ENCODE measurements at regions not wholly inside any gene's neighbourhood (a gene's known extent, or its start where the extent isn't known, plus 50 kb on each side); places are given as distances from the start of the nearest gene placed in this dataset.
"Not testable (repeated sequence)": the region's sequence is repeated elsewhere in the genome, so short reads cannot be mapped to it uniquely, and the experiment has no call there.

DNA sequence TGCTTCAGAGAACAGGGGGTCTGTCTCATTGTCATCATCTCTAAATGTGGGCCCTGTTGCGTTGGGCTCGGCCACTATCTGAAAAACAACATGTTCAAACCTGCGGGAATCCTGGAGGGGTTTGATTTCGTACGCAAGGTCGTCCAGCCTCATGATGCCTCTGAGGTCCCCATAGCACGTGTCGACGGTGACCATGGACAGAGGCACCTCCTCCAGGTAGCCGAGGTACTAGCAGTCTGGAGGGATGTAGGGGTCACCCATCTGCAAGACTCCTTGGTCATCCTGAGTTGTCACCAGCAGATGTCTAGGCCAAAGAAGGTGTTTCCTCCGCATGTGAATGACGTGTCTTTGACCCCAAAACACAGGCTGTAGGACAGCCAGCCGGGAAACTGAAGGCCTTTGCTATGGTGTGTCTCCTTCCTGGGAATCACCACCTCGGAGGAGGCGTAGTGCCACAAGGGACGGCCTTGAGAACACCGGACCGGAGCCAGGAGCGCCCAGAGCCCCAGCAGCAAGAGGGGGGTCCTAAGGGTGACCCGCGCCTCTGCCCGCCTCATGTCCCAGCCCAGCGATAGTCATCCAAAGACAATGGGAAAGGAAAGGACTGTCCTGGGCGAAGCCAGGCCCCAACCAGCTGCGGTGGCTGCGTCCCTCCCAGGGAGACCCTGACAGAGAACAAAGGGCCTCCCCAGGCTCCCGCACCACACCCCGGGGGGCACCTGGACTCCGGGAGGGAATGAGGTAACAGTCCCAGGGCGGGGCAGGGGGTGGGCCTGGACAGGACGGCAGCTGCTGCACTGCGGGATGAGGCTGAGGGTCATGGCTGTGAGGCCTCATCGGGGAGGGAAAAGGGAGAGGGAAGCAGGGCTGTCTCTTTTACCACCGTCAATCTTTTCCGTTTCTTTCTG, 445.5 kb downstream of the TMEM121 start:
- no peak for DNase-seq (ENCODE audit: insufficient read length, low spot score)
- no peak for FAIRE-seq
- TF ChIP-seq POLR2A (IDR thresholded peaks at IDR 0.05; ENCODE audit: low read depth, low read length), result no peak

DNA sequence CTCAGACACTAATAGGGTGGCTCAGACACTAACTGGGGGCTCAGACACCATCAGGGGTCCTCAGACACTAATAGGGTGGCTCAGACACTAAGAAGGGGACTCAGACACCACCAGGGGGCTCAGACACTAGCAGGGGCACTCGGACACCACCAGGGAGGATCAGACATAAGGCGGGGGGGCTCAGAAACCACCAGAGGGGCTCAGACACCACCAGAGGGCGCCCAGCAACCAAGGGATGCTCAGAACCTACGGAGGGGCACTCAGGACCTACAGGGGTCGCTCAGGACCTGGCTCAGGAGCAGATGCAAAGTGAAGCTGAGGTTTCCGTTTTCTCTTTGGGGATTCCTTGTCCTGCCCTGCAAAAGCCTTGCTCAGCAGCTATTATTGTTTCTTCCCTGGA, 448.5 kb downstream of the TMEM121 start:
- DNase-seq (ENCODE audit: insufficient read length, low spot score) (no peak), FAIRE-seq (no peak)
- TF ChIP-seq POLR2A (IDR thresholded peaks at IDR 0.05; ENCODE audit: low read depth, low read length), result no peak

DNA sequence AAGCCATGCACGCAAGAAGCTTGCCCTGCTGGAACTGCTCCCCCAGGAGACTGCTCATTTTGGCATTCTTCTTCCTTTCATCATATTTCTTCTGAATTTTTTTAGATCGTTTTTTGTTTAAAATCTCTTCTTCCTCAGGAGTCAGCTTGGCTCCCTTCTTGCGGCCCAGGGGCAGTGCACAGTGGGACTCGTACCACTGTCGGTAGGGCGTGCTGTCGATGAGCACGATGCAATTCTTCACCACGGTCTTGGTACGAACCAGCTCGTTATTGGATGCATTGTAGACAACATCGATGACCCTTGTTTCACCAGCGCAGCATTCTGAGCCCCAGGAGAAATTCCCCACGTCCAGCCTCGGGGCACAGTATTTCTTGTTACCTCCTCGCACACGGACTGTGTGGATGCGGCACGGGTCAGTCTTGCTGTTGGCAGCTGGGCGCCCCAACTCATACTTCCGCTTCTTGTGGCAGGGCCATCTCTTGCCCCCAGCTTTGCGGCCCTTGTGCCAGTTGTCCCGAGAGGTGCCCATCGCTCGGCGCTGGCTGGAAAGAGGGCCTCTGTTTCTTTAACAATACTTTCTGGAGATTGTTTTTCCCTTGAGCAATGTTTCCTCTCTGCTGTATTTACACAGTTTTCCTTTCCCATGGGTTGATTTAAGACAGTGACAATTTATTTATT, 452.4 kb downstream of the TMEM121 start:
- DNase-seq (ENCODE audit: insufficient read length, low spot score) (no peak), FAIRE-seq (no peak)
- no peak for TF ChIP-seq POLR2A (IDR thresholded peaks at IDR 0.05; ENCODE audit: low read depth, low read length)

DNA sequence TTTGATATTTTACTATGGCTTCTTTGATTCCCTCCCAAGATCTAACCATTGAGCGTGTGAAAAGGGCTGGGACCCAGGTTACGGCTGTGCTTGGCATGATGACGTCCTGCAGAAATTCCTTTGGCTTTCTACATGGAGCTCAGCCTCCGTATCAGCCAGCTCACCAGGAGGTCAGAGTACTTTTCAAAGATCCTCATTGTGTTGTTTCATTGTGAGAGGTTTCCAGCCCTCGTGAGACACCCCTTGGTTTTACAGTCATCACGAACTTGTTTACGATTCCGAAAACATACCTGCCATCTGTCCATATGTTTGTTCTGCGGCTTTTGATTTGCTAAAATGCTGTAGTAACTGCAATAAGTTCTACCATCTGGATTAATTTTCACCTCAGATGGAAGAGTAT, 453.1 kb downstream of the TMEM121 start:
- no peak for DNase-seq (ENCODE audit: insufficient read length, low spot score)
- no peak for FAIRE-seq
- TF ChIP-seq POLR2A (IDR thresholded peaks at IDR 0.05; ENCODE audit: low read depth, low read length), result no peak

DNA sequence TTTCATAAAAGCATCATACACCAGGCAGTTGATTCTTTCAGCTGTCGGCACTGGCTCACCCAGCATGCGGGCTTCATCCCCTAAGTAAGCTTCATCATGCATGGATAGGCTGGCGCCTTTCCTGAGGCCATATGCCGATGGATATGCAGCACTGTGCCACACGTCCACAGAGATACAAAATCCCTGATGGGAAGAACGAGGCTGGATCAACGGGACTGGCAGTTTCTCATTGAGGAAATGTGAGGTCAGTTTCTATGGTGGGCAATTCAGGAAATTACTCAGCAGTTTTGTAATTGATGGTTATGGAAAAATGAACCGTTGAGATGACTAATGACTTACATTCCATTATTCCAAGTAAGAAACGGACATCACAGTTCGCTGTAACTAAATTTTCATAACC, 453.8 kb downstream of the TMEM121 start:
- DNase-seq (ENCODE audit: insufficient read length, low spot score) (no peak), FAIRE-seq (no peak)
- TF ChIP-seq POLR2A (IDR thresholded peaks at IDR 0.05; ENCODE audit: low read depth, low read length), result no peak

DNA sequence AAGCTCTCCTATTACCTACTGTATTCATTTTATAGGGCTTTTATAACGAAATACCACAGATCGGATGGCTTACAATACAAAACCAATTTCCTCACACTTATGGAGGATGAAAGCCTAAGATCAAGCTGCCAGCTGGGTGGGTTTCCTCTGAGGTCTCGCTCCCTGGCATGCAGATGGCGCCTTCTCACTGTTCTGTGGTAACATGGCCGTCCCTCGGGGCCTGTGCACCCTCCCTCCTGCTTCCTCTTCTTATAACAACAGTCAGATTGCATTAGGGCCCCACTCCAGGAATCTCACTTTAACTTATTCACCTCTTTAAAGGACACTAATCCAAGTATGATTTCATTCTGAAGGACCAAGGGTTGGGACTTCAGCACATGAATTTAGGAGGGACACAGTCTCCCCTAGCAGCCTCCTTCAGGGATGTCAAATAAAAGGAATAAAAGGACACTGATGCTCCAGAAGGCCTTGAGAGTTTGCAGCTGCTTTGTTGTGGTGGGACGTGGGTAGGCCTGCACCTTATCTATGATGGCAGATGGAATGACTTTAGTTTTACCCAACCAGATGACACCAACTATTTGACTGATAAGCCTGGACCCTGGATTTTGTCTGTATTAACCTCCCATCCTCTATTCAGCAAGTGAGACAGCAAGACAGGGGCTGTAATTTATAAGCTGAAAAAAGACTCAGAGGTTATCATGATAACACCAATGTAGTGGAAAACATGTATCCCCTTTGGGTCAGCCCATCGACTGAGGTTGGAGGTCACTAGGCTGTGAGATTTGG, 455.3 kb downstream of the TMEM121 start:
- not testable (repeated sequence) for FAIRE-seq; DNase-seq (ENCODE audit: insufficient read length, low spot score)

DNA sequence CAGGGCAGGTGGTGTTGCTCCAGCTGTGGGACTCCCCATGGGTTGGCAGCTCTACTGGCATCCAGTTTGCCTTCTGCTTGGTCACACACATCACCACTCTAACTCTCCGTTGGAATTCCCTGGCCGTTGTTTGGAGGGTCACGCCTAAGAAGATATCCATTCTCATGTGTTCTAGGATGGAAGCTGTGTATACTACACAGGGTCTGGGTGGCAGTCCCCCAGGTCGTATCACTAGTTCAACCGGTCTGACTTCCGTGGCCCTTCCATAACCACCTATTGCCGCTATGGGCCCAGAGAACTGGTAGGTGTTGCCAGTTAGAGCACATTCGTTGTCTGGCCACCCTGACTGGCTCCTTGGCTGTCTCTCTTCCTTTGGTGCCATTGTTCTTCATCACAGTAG, 456.3 kb downstream of the TMEM121 start:
- DNase-seq (ENCODE audit: insufficient read length, low spot score), result no peak
- no peak for TF ChIP-seq POLR2A (IDR thresholded peaks at IDR 0.05; ENCODE audit: low read depth, low read length)
- no peak for FAIRE-seq

DNA sequence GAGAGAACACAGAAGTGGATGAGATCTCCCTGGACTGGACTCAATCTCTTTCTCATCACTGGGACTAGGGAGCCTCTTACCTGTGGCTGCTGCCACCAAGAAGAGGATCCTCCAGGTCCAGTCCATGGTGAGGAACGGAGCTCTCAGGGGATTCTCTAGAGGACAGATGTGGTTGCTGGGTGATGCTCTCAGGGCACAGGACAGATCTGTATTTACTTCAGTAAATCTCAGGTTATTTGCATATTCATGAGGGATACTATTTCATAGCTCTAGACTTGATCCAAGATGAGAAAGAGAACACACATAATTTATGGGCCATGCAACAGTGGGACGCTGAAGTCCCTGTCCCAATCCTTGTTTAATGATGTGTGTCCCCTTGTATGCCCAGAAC, 460.5 kb downstream of the TMEM121 start:
- no peak for TF ChIP-seq POLR2A (IDR thresholded peaks at IDR 0.05; ENCODE audit: low read depth, low read length)
- FAIRE-seq, result no peak
- no peak for DNase-seq (ENCODE audit: insufficient read length, low spot score)

DNA sequence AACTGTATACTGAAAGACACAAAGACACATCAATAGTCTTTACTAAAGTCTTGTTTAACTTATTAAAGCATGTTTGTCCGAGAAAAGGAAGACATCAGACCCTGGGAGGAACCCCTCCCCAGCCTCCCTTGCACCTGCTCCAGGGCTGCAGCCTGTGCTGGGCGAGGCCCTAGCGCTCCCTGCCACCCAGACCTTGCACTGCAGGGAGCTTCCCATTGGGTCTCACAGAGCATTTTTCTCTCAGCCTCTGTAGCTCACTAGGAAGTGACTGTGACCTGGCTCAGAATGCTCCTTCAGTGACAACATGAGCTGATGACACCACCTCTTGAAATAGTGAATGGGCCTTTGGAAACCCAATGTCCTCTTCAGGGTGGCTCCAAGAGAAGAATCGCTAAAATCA, 461.2 kb downstream of the TMEM121 start:
- DNase-seq (ENCODE audit: insufficient read length, low spot score) (no peak), FAIRE-seq (no peak)
- TF ChIP-seq POLR2A (IDR thresholded peaks at IDR 0.05; ENCODE audit: low read depth, low read length), result no peak

DNA sequence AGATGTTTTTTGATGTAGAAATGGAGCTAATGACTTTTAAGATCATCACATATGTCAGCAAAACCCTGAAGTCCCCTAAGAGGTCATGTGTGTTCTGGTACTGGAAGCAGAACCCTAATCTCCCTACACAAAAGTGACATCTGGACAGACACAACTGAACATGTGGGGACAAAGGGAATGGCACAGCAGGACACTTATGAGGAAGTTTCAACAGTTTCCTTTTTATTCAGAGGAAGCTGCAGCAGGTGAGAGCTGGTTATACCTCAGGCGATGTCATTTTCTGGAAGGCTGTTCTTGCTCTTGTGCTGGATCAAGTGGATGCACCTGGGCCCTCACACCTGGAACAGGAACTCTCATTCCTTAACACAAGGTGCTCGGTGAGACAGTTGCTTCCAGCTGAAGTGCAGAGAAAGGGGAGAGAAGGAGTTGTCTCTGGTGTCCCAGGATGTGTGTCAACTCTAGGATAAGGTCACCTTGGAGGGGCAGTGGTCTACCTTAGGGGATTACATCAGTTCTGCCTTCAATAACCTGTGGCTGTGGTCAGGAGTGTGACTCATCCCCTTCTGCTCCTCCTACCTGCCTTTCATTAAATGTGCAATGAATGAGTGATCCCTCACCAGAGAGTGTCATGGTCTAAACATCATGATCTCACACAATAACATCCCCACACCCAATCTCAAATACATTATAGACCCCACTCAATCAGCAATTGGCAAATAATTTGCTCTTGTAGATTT, 463.4 kb downstream of the TMEM121 start:
- no peak for FAIRE-seq
- no peak for TF ChIP-seq POLR2A (IDR thresholded peaks at IDR 0.05; ENCODE audit: low read depth, low read length)
- no peak for DNase-seq (ENCODE audit: insufficient read length, low spot score)

DNA sequence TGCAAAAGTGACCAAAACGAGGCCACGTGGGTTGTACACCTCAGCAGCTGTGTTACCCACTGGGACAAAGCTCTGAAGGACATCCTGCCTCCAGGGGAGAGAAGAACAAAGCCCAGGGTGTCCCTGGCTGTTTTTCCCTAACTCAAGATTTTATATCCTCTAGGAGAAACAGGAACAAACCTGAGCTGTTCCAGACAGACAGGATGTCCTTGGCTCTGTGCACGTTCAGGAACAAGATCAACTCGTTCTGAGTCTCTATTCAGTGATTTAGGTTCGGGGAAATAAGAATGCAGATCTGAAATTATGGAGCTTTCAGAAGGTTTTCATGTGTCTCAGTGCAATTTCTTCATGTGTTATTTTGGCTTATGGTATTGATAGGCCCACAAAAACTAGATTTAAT, 465.3 kb downstream of the TMEM121 start:
- not testable (repeated sequence) for FAIRE-seq; DNase-seq (ENCODE audit: insufficient read length, low spot score)

DNA sequence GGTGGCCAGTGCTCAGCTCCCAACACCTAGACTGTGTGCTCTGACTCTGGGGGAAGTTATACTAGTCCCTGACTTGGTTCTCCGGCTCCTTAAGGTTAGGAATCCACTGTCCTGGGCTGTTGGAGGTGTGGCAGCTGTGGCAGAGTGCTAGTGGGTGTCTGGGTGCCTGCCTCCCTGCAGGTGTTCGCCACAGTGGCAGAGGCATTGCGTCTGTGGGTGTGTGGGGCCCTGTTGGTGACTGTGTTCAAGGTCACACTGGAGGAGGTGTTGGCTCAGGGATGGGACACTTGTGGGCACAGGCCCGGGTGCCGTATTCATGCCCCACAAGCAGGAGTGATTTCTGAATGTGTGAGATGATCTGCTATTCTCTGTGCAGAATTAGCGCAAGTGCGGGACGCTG, 467.4 kb downstream of the TMEM121 start:
- DNase-seq (ENCODE audit: insufficient read length, low spot score) (no peak), FAIRE-seq (no peak)
- no peak for TF ChIP-seq POLR2A (IDR thresholded peaks at IDR 0.05; ENCODE audit: low read depth, low read length)

DNA sequence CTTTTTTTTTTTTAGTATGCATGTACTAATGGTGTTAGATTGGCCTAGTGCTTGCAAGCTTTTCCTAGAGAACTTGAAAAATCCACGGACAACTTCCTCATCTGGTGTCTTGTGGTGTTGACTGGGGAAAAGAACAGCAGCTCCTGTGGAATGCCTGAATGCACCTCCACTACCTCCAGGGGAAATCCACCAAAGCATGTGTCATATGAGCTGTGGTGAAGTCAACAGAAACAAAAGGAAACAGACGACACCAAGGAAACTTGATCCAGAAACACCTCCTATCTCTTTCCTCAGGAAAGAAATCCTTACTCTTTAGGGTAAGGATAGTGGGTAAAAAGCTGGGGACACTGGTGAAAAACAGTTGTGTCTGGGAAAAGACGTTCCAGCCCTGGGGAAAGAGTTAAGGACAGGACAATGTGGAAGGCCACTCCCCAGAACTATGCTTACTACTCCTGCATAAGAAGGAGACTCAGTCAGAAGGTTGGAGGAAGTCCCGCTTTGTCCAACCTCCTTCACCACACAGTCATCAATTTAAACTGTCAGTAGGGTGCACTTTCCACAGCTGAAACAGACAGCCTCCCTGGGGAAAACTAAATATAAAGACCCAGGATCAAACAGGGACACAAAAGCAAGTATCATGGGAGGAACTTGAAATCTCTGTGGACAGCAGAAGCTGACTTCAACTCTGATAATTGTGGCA, 468.8 kb downstream of the TMEM121 start:
- FAIRE-seq, result peak; percentile 64
- DNase-seq (ENCODE audit: insufficient read length, low spot score), result not testable (repeated sequence)

DNA sequence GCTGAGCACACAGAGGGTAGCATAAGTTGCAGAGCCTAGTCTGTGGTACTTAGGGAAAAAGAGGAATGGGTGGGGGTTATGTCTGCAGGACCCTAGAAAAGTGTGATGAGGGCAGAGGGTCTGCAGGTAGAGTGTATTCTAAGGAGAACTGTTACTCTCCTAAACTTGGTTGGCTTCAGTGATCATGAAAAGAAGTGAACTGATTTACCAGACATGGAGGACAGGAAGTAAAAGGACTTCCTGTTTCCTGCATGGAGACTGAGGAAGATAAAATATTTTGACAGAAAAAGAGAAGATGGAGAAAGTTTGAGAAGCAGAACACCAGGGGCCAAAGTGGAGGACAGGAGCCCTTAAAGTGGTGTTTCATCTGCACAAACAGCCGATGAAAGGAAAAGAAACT, 472.2 kb downstream of the TMEM121 start:
- DNase-seq (ENCODE audit: insufficient read length, low spot score); FAIRE-seq: not testable (repeated sequence)

Measured in H54 (cell line).